HepG2 (cell line): ENCODE measurements at regions not wholly inside any gene's neighbourhood (a gene's known extent, or its start where the extent isn't known, plus 50 kb on each side); places are given as distances from the start of the nearest gene placed in this dataset.

Experiments used
- NR3C1 ChIP-seq: sonication (generic); formaldehyde crosslinking; IDR thresholded peaks from 2 replicates; pipeline ENCODE4 v1.4.0; 2020; ENCODE audit warnings: missing genetic modification reagents
- PHF8 ChIP-seq: sonication (generic); formaldehyde crosslinking; IDR thresholded peaks from 2 replicates; pipeline ENCODE4 v1.5.0; 2020; ENCODE audit warnings: missing genetic modification reagents
- ZC3H4 ChIP-seq: sonication (generic); formaldehyde crosslinking; IDR thresholded peaks from 2 replicates; pipeline ENCODE4 v1.4.0; 2020; ENCODE audit warnings: missing genetic modification reagents, borderline replicate concordance
- ZFP41 ChIP-seq: sonication (generic); formaldehyde crosslinking; IDR thresholded peaks from 2 replicates; pipeline ENCODE4 v1.4.0; 2020; ENCODE audit warnings: mild to moderate bottlenecking, missing genetic modification reagents, borderline replicate concordance
- ZNF274 ChIP-seq: sonication (generic); formaldehyde crosslinking; IDR thresholded peaks from 2 replicates; pipeline ENCODE4 v1.5.1; 2020; ENCODE audit warnings: mild to moderate bottlenecking, missing genetic modification reagents
- ZSCAN29 ChIP-seq: sonication (generic); formaldehyde crosslinking; conservative IDR thresholded peaks from 2 replicates; pipeline ENCODE4 v1.4.0; 2020; ENCODE audit warnings: mild to moderate bottlenecking, missing genetic modification reagents
- TF ChIP-seq, protein P1 (sequence below): sonication (generic); formaldehyde crosslinking; IDR thresholded peaks from 2 replicates; pipeline ENCODE4 v1.4.0; 2020; ENCODE audit warnings: low read depth, mild to moderate bottlenecking, missing genetic modification reagents
- TF ChIP-seq, protein P2 (sequence below): sonication (generic); formaldehyde crosslinking; IDR thresholded peaks from 2 replicates; pipeline ENCODE4 v1.4.0; 2020; ENCODE audit warnings: missing genetic modification reagents
- TF ChIP-seq, protein P3 (sequence below): sonication (generic); formaldehyde crosslinking; IDR thresholded peaks from 2 replicates; pipeline ENCODE4 v1.5.0; 2020; ENCODE audit warnings: mild to moderate bottlenecking, missing genetic modification reagents, moderate library complexity

DNA sequence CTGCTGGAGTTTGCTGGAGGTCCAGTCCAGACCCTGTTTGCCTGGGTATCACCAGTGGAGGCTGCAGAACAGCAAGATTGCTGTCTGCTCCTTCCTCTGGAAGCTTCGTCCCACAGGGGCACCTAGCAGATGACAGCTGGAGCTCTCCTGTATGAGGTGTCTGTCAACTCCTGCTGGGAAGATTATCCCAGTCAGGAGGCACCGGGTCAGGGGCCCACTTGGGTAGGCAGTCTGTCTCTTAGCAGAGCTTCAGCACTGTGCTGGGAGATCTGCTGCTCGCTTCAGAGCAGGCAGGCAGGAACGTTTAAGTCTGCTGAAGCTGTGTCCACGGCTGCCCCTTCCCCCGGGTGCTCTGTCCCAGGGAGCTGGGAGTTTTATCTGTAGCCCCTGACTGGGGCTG, 96.8 kb upstream of the SLC35F1 start:
- TF ChIP-seq PHF8 (CRISPR knock-in tag) (no peak), ZFP41 (CRISPR knock-in tag) (no peak), ZC3H4 (CRISPR knock-in tag) (no peak), NR3C1 (CRISPR knock-in tag) (no peak), ZSCAN29 (CRISPR knock-in tag) (no peak), ZNF274 (CRISPR knock-in tag) (no peak)
- TF ChIP-seq, protein P1, sequence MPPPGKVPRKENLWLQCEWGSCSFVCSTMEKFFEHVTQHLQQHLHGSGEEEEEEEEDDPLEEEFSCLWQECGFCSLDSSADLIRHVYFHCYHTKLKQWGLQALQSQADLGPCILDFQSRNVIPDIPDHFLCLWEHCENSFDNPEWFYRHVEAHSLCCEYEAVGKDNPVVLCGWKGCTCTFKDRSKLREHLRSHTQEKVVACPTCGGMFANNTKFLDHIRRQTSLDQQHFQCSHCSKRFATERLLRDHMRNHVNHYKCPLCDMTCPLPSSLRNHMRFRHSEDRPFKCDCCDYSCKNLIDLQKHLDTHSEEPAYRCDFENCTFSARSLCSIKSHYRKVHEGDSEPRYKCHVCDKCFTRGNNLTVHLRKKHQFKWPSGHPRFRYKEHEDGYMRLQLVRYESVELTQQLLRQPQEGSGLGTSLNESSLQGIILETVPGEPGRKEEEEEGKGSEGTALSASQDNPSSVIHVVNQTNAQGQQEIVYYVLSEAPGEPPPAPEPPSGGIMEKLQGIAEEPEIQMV, result no peak
- TF ChIP-seq, protein P2, sequence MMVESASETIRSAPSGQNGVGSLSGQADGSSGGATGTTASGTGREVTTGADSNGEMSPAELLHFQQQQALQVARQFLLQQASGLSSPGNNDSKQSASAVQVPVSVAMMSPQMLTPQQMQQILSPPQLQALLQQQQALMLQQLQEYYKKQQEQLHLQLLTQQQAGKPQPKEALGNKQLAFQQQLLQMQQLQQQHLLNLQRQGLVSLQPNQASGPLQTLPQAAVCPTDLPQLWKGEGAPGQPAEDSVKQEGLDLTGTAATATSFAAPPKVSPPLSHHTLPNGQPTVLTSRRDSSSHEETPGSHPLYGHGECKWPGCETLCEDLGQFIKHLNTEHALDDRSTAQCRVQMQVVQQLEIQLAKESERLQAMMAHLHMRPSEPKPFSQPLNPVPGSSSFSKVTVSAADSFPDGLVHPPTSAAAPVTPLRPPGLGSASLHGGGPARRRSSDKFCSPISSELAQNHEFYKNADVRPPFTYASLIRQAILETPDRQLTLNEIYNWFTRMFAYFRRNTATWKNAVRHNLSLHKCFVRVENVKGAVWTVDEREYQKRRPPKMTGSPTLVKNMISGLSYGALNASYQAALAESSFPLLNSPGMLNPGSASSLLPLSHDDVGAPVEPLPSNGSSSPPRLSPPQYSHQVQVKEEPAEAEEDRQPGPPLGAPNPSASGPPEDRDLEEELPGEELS (CRISPR knock-in tag), result no peak
- TF ChIP-seq, protein P3, sequence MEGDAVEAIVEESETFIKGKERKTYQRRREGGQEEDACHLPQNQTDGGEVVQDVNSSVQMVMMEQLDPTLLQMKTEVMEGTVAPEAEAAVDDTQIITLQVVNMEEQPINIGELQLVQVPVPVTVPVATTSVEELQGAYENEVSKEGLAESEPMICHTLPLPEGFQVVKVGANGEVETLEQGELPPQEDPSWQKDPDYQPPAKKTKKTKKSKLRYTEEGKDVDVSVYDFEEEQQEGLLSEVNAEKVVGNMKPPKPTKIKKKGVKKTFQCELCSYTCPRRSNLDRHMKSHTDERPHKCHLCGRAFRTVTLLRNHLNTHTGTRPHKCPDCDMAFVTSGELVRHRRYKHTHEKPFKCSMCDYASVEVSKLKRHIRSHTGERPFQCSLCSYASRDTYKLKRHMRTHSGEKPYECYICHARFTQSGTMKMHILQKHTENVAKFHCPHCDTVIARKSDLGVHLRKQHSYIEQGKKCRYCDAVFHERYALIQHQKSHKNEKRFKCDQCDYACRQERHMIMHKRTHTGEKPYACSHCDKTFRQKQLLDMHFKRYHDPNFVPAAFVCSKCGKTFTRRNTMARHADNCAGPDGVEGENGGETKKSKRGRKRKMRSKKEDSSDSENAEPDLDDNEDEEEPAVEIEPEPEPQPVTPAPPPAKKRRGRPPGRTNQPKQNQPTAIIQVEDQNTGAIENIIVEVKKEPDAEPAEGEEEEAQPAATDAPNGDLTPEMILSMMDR (CRISPR knock-in tag), result no peak
